Fibroblast of upper back skin (primary cell): ENCODE measurements at regions not wholly inside any gene's neighbourhood (a gene's known extent, or its start where the extent isn't known, plus 50 kb on each side); places are given as distances from the start of the nearest gene placed in this dataset.

Experiments
- DNase-seq: peaks from one replicate; pipeline ENCODE4 v3.0.0-alpha.2; 2013

DNA sequence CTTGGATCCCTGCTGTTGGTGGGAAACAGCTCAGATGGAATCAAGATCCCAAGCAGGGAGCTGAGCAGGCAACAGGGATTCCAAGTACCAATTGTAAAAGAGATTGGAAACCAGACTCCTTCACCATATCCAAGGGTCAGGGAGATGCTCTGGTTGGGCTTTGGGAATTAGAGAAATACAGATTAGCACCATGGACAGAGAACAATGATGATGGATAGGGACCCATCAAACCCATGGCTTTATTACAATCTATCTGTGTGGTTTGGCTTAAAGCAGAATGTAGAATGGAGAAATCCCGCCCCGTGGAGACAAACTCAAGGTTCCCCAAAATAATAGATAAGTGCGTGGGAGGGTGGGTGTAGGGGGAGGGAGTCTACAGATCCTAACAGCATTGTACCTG, 120.7 kb upstream of the CSF3R start:
- DNase-seq, result no peak

DNA sequence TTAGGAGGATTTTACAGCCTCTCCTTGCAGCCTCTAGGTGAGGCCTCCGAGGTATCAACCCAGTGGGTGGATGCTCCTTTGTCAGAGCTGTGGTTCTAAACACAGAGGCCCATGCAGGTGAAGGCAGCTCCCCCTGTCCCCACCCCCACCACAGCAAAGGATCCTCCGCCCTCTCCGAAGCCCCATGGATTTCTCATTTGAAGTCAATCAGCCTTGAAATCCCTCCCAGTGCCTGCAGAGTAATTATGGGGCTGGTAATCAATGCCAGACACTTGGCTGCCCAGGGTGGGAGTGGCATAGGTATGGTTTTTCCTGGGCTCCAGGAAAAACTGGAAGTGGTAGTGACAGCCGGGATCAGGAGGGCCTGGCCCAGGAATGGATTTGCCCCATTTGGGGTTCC, 119.5 kb upstream of the CSF3R start:
- DNase-seq, result no peak

DNA sequence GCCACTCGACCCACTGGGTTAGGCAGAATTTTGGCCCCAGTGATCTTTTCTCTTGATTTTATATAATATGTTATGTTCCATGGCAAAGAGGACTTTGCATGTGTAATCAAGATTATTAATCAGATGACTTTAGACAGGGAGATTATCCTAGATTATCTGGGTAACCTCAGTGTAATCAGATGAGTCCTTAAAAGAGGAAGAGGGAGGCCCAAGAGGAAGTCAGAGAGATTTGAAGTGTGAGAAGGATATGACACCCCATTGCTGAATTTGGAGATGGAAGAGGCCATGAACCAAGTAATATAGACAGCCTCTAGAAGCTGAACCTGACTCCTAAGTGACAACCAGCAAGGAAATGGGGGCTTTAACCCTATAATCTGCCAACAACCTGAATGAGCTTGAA, 117.1 kb upstream of the CSF3R start:
- DNase-seq, result no peak

DNA sequence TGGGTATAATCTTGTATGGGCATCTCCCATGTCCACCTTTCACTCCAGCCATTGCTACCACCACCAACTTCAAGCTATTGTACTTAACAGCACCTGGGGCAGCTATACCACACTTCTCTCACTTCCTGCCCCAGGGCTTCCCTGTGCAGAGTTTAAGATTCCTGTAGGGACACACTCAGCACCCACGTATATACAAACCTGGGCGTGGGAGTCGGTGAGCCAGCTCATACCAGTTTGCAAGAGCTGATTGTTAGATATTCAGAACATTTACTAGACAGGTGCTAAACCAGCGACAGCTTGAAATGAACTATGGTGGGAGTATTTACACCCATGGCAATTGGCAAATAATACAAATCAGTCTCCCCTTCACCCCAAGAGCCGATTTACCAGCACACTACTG, 114.8 kb upstream of the CSF3R start:
- no peak for DNase-seq

DNA sequence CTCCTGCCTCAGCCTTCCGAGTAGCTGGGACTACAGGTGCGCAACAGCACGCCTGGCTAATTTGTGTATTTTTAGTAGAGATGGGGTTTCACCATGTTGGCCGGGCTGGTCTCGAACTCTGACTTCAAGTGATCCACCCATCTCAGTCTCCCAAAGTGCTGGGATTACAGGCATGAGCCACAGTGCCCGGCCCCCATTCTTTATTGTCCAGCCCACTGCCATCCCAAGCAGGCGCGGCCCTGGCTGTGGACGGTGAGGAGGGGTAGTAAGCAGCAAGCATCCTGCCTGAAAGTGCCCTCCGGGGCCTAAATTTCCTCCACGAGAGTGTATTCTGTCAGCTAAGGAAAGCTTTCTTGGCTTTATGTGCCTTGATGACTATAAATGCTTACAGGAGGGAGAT, 113.2 kb upstream of the CSF3R start:
- DNase-seq, result no peak

DNA sequence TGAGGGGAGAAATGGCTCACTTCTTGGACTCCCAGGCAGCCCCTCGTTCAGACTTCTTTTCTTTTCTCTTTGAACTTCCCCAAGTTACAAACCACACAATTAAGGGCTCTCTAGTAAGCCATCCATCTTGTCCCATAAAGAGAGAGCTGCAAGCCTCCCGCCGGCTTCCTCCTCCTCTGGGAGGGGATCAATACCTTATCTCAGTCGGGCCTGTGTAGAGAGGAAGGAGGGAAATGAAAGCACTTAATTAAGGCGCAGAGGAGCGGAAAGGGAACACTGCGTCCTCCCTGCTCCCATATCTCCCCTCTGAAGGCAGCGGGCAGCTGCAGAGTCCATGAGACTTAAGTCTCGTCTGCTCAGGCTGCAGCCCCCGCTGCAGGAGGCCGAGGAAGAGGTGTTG, 112.6 kb upstream of the CSF3R start:
- DNase-seq, result no peak

DNA sequence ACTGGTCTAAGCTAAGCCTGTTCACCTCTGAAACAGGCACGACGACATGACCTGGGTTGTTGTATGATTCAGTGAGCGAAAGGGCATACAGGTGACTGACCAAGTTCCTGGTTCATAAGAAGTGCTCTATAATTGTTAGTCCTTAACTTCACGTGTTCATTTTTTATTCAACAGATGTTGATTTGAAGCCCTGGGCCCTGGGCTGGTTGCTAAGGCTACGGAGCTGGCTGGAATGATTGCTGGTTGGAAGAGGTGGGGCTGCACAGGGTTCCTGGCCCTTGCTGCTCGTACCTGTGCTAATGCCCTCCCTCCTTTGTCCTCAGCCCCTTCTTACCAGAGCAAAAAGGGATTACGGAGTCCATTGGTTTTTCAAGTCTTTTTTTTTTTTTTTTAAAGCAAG, 111.3 kb upstream of the CSF3R start:
- no peak for DNase-seq

DNA sequence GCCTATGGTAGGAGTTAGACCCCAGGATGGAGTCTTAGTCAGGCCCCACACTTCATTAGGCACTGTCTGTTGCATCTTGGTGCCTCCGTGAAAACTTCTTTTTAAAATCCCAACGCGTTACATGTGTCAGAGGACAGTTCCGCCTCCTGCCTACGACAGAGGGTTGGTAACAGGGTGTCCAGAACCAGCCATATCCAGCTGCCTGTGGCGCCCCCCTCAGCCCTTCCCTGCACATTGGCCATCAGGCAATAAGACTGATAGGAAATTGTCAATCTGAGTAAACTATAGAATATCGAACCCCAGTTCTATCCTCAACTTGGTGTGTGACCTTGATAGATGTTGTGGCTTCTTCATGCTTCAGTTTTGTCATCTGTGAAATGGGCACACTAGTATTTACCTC, 108.6 kb upstream of the CSF3R start:
- no peak for DNase-seq

DNA sequence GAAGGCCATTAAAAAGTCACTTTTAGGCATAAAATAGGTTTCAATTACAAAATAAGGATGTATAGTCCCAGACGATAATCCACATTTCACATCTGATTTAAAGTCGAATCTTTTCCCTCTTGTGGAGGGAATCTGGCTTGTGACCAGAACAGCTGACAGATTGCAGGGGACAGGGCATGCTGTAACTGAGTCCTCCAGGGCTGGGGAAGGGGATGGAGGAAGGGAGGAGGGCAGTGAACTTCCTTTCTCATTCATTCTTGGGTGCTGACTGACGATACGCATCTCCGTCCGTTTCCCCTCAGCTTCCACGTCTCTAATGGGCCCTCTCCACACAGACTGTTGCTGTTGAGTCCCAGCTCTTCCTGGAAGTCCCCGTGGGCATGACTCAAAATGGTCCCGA, 108.1 kb upstream of the CSF3R start:
- no peak for DNase-seq

DNA sequence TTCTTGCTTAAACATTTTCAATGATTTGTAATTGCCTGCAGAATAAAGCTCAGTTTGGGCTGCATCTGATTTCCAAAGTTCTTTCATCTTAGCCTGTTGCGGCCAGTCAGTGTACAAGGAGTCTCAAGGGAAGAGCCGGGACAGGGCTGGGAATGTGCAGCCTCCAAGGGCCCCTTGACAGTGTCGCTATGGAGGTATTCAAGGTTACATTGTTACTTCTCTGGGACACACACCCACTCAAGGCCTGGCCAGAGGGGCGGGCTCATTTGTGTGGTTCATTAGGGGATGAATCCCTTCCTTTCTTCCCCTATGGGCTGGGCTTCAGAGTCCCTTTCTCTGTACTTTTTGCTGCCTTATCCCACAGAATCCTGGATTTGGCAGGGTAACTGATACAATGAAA, 107.6 kb upstream of the CSF3R start:
- DNase-seq, result no peak

DNA sequence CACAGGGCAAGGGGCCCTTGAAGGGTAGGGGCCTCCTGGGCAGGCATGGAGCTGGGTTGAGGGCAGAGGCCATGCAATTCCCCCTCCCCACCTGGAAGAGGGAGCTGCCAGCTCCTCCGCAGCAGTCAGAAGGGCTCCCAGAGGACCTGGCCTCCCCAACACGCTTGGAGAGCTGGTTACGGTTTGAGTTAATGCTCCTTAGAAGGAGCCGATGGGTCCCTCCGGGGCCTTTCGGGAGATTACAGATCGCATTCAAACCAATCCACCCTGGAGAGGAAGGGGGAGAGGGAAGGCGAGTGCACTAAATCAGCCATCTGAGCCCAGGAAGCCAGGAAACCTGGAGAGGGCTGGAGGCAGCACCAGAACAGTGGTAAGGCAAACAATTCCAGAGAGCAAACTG, 106.3 kb upstream of the CSF3R start:
- no peak for DNase-seq

DNA sequence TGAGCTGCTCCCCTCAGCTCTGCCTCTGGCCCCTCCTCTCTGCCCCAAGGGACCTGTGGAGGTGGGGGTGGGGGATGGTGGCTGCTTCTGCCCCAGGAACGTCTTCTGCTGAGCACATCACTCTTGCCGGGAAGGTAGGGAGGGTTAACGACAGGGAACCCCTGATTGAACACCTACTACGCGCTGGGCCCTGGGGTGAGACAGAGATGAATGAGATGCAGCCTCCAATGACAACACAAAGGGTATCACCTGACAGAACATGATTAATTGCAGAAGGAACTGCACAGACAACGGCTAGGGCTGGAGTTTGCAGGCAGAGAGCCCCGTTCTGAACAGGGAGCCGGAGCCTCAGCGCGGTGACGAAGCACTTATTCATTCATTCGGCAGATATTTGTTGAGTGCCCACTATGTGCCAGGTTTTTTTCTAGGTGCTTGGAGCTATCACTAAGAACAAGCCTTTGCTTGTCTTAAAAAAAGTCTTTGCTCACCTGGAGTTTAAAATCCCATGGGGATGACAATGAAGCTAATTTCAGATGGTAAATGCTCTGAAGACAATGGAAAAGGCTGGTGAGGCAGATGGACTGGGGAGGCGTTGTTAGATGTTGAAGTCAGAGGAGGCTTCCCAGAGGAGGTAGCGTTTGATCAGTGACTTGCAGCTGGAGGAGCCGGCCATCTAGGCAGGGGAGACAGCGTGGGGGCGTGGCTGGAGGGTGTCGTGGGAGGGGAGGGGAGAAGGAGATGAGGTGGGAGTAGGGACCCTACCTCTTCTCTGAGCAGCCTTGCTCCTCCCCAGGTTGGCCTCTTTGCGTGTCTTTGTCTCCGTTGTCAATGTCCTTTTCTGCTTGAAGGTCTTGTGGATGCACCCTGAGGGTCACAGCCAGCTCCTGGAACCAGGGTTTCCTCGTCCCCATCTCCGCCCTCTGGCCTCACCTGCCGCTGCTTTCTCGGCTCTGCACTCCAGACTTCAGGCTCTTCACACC, 103.1 kb upstream of the CSF3R start:
- no peak for DNase-seq

DNA sequence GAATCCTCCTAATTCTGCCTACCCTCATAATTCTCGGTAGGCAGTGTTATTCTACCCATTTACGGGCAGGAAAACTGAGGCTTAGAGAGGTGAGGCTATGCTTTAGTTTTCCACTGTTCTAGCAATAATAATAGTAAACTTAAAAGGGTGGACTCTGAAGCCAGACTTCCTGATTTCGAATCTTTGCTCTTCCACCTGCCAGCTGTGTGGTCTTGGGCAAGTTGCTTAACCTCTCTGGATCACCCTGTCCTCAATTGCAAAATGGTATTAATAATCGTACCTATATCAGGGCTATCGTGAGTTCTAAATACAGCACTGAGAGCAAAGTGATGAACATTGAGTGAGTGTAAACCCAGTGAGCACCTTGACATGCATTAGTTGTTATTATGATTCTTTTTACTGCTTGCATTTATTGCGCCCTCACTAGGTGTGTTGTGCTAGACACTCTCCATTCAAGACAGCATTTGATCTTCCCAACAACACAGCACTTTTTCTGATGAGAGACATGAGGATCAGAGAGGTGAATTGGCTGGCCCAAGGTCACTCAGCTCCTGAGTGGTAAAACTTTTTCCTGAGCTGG, 102.3 kb upstream of the CSF3R start:
- DNase-seq, result no peak

DNA sequence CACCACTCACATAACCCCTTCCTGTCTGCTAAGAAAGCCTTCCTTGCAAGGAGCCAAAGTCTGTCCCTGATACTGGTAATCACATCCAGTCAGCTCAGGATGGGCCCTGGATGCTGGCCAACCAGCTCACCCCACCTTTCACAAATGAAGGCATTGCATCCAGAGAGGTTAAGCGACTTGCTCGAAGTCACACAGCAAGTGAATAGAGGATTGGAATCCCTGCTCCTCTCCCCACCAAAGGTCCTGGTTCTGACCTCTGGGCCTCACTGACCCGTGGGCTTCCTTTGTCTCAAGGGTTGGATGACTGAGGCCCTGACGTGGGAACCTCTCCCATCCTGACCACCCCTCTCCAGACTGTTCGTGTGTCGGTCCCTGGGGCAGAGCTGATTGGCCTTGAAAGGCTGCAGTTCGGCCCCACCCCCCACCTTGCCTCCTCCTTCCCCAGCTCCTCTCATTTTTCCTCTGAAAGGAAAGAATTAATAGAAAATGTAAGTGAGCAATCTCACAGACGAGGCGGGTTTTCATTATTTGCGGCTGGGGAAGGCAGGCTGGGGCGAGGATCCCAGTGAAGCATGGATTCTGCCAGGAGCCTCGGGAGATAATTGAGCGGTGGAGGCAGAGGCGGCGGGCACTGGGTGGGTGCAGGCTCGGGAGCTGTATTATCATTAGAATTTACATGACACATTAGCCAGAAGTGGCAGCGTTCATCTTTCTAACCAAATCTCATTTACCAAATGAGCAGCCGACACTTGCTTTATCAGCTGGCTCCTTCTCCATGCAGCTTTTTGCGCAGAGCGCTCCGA, 101.5 kb upstream of the CSF3R start:
- DNase-seq, result no peak

DNA sequence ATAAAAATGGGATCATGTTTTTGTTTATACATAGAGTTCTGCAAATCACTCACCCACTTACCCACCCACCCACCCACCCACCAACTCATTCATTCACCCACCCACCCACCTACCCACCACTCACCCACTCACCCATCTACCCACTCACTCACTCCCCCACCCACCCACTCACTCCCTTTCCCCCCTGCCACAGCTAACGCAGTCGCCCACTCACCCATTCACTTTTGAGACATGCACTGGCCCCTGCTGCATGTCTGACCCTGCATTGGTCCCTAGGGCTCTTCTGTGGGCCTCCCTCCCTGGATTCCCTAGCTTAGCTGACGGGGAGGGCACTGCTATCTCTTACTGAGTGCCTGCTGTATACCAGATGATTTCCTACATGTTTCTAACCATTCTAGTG, 100.4 kb upstream of the CSF3R start:
- DNase-seq, result no peak

DNA sequence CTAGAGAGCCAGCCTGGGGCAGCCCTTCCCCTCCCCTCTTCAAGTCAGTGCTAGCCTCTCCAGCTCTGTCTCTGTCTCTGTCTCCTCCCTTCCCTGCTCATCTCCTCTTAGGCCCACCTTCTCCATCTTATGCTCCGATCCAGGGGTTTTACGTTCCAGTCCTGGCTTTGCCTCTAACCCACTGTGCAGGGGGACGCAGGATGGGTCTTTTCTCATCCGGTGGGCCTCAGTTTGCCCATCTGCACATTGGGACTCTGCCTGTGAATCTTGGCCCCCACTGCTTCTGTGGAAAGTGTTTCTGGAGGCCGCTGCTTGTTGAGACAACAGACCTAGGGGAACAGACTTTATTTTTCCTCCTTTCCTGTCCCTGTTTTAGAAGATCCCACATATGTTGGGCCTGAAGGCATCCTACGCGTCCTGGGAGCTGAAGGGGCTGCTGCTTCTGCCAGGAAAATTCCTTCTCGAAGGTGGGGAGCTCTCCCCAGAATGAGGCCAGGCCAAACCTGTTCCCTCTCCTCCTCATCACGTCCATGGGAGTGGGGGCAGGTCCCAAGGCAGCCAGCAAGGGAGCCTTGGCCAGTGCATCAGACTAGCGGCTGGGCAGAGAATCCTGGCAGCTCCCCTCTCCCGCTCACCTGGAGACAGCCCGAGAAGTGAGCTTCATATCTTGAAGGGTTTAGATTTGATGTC, 99.5 kb upstream of the CSF3R start:
- no peak for DNase-seq

DNA sequence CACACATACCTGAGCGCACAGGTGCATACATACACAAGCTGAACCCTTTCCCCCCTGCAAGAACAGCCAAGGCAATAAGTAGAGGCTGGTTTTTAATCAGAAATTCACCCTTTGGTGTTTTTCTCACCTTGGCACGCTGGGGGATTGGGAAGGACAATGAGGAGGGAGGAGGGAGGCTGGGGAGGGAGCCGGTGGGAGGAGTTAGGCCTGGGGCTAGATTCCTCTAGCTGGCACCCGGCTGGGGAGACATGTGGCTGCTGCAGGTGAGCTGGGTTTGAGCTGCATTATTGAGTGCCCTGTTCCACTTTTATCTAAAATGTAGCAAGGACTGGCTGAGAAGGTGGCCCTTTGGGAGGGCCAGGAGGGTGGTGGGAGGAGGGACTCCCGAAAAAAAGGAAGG, 97.8 kb upstream of the CSF3R start:
- no peak for DNase-seq

DNA sequence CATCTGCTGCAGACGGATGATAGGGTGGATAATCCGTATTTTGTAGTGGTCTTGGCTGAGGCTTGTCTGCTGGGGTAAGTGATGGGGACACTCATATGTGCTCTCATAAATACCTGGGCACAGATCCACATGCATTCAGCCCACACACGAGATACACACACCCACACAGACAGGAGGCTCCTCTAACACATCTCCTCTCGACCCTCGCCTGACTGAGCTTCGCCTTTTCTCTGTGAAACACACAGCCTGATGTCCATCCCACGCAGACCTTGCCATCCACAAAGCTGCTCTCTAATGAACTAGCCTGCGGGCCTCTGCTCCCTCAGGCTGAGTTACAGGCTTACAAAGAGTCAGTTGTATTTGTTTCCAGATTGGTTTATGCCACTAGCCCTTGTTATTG, 96.3 kb upstream of the CSF3R start:
- DNase-seq, result no peak

DNA sequence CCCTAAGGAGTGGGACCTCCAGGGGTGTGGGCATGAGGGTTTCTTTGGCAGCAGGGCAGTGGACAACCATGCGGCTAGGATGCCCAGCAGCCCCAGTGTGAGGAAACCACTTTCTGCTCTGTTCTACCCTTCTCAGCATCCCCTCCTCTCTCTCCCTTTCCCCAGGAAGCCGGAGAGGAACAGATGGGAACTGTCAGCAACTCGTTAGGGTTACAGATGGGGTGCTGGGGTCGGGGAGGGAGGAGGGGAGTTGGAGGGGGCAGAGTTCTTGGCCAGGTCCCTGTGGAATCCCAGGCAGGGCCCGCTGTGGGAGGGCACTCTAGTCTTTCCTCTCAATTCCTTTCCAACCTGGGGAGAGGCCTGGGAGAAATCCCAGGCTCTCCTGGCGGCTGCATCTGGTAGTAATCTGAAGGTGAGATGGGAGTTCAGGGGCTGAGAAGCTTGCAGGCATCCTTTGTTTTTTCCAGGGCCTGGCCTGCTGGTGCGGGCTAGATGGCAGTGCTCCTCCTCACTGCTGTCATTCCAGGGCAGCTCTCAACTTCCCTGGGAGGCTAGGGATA, 93.9 kb upstream of the CSF3R start:
- DNase-seq, result no peak

DNA sequence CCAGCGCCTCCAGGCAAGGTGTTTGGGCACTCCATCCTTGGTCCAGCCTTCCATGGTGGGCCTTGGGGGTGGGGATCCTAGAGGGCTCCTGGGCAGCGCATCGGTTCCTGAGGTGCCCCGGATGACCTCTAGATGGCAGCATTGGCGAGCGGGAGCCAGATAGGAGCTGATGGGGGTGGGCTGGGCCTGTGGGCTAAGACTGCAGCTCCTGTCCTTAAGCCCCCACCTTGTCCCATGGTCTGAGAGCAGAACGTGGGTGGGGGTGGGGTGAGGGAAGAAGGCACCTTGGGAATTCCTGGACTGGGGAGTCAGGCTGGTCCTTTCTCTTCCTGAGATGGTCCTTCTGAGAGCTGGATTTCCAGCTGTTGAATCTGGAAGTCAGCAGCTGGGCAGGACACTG, 93.4 kb upstream of the CSF3R start:
- peak; percentile 38 for DNase-seq

DNA sequence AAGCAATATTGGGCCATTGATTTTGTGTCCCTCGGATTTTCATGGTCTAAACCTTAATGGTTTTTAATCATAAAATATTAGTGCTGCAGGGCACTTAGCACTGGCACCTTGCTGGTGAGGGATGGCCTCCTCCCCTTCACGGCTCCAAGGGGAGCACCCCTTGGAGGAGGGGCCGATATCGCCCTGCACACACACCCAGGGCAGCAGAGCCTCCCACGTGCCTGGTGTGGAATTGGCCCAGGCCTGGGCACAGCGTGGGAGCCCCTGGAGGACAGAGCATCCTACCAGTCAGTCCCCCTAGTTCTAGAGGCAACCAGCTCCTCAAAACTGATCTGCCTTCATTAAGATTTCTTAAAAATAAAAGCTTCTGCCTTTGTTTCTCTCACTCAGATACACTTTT, 90.7 kb upstream of the CSF3R start:
- DNase-seq, result no peak

DNA sequence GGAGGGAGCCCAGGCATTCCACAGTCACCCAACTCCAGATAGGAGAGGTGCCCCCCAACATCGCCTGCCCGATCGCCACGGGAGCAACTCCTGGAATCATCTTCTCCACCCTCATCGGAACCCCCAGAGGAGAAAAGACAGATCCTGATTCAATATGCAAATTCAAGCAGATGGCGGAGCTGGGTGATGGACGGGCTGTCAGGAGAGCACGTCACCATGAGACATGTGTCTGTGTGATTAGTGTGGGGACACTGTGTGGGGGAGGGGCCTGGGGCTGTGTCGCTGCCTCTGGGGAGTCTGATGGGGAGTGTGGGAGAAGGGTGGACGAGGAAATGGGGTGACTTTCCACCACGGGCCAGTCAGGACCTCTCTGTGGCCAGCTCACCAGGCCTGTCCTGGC, 90.2 kb upstream of the CSF3R start:
- no peak for DNase-seq

DNA sequence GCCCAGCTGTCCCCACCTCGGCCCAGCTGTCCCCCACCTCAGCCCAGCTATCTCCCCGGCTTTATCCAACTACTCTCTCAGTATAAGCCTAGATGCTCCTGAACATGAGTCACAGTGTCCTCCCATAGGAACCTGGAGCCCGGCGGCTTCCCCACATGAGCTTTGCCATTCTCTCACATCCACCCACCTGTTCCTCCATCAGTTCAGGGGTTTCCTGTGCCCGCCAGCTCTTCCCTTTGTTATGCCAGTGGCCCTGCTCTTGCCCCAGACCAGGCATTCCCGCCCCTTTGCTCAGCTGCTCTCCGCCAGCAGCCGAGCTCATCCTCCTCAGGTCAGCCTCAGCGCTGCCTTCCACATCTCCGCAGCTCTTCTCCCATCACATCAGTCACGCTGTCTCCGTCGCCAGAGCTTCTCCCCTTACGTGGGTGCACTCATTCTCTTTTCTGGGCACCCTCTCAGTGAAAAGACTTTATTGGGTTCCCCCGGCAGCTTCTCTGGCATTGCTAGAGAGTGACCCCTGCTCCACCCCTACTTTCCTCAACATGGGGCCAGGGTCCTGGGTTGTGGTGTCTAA, 89.5 kb upstream of the CSF3R start:
- DNase-seq, result no peak
